Keratinocyte (primary cell): ENCODE measurements at regions not wholly inside any gene's neighbourhood (a gene's known extent, or its start where the extent isn't known, plus 50 kb on each side); places are given as distances from the start of the nearest gene placed in this dataset.

Experiments used
- DNase-seq: peaks from one replicate; pipeline ENCODE4 v3.0.0-alpha.2; 2011; ENCODE audit warnings: low read depth, missing footprints, low spot score
- FAIRE-seq: peaks from 2 replicates; lab custom pipeline; 2011; peaks lifted over from hg19 to GRCh38; lab: Jason Lieb, UNC
- H2AFZ ChIP-seq: 2 replicates; pipeline ENCODE4 v1.6.0; 2012; ENCODE audit warnings: low read length, control low read depth, inconsistent platforms; ENCODE audit not compliant: control insufficient read depth
- H3K27ac ChIP-seq: 2 replicates; pipeline ENCODE4 v1.5.1; 2011; ENCODE audit warnings: low read length; ENCODE audit not compliant: control insufficient read depth, insufficient read depth
- H3K27me3 ChIP-seq: 3 replicates; pipeline ENCODE4 v1.6.0; 2011; ENCODE audit warnings: low read length; ENCODE audit not compliant: control insufficient read depth, insufficient read depth; ENCODE audit errors: extremely low read depth
- H3K36me3 ChIP-seq, 2 experiments: 2 replicates in 1 of 2; 3 replicates in 1 of 2; pipeline ENCODE4 v1.5.1; 2011; ENCODE audit warnings: low read length in 2 of 2, mild to moderate bottlenecking in 1 of 2; ENCODE audit not compliant: control insufficient read depth in 2 of 2, insufficient read depth in 2 of 2; ENCODE audit errors: extremely low read depth in 1 of 2
- H3K4me1 ChIP-seq: 3 replicates; pipeline ENCODE4 v1.5.1; 2011; ENCODE audit warnings: low read length; ENCODE audit not compliant: control insufficient read depth, insufficient read depth; ENCODE audit errors: extremely low read depth
- H3K4me2 ChIP-seq: 3 replicates; pipeline ENCODE4 v1.6.0; 2011; ENCODE audit warnings: low read depth, low read length; ENCODE audit not compliant: control insufficient read depth, insufficient read depth; ENCODE audit errors: extremely low read depth
- H3K4me3 ChIP-seq, 3 experiments: fragments of 200-600 bp in 1 of 3; sonication (generic) in 1 of 3; 2 replicates in 2 of 3; 3 replicates in 1 of 3; pipeline ENCODE4 v1.5.1; 2011 to 2016; ENCODE audit warnings: low read length in 3 of 3, mild to moderate bottlenecking in 3 of 3, control low read depth in 2 of 3, inconsistent platforms in 1 of 3, low read depth in 1 of 3, mixed read lengths in 1 of 3, mixed run types in 1 of 3, moderate library complexity in 1 of 3; ENCODE audit not compliant: control insufficient read depth in 2 of 3, insufficient read depth in 2 of 3; ENCODE audit errors: extremely low read depth in 1 of 3
- H3K79me2 ChIP-seq: 2 replicates; pipeline ENCODE4 v1.6.0; 2012; ENCODE audit warnings: low read length; ENCODE audit not compliant: control insufficient read depth, insufficient read depth
- H3K9ac ChIP-seq: 3 replicates; pipeline ENCODE4 v1.6.0; 2011; ENCODE audit warnings: low read length; ENCODE audit not compliant: control insufficient read depth, insufficient read depth; ENCODE audit errors: extremely low read depth
- H3K9me1 ChIP-seq: 3 replicates; pipeline ENCODE4 v1.6.0; 2011; ENCODE audit warnings: low read length; ENCODE audit not compliant: control insufficient read depth, insufficient read depth; ENCODE audit errors: extremely low read depth
- H3K9me3 ChIP-seq: 2 replicates; pipeline ENCODE4 v1.5.1; 2012; ENCODE audit warnings: low read depth, low read length; ENCODE audit not compliant: control insufficient read depth
- H4K20me1 ChIP-seq: 3 replicates; pipeline ENCODE4 v1.6.0; 2011; ENCODE audit warnings: low read length; ENCODE audit not compliant: control insufficient read depth, insufficient read depth; ENCODE audit errors: extremely low read depth
- EZH2 ChIP-seq: IDR thresholded peaks from one replicate; pipeline ENCODE4 v1.6.1; 2012; ENCODE audit warnings: inconsistent platforms, mild to moderate bottlenecking, low read length, moderate library complexity
- dilution Hi-C: fragments of 300-500 bp; cut with MboI; formaldehyde crosslinking; loops from one replicate; pipeline ENCODE4 v1.7.0; 2020; ENCODE audit warnings: low sequenced_read_pairs; ENCODE audit not compliant: extremely low pct_ligation_motif_present
- TF ChIP-seq, protein P1 (sequence below), 3 experiments: IDR thresholded peaks in 1 of 3; conservative IDR thresholded peaks in 1 of 3; optimal IDR thresholded peaks in 1 of 3; 2 replicates in 2 of 3; 3 replicates in 1 of 3; pipeline versions ENCODE3 to v1.5.1; 2011; ENCODE audit warnings: low read length in 3 of 3, mild to moderate bottlenecking in 3 of 3, moderate library complexity in 2 of 3, control low read depth in 1 of 3, inconsistent platforms in 1 of 3; ENCODE audit not compliant: insufficient read depth in 2 of 3; ENCODE audit errors: extremely low read depth in 1 of 3

DNA sequence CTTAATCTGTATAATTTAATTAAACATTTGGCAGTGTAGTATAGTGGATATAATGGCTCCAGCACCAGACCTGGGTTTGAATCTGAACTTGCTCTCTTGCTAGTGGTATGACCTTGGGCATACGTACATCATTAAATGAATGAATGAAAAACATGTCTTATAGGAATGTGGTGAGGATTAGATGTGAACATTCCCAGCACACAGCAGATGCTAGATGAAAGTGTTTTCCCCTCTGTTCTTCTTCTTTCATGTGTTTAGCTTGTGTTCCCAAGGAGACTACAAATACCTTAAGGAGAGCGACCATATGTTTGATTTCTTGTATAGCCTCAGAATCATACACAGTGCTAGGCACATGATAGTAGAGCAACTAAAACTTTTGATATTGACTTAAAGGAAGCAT lies 56.5 kb downstream of the CT47B1 start:
- no peak for FAIRE-seq
- no peaks in the 10 kb centered on the region for H3K27me3 ChIP-seq

DNA sequence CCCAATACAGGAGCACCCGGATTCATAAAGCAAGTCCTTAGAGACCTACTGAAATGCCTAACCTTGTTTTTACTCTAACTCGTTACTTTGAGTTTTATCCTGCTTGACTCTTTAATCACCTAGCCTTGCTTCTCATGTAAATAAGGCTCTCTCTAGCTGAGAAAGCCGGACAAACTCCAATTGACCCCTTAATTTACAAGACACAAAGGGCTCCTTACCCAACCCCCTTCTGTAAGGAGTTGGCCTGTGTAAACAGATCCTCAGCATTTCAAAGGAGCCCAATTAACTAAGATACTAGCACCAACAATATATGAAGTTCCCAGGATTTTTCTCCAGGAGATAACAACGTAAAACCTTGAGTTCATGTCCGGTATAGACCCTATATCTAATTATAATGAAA lies 61.7 kb downstream of the CT47B1 start:
- no peaks in the 10 kb centered on the region for H4K20me1 ChIP-seq
- FAIRE-seq = no peak
- no peaks in the 10 kb centered on the region for H3K9me3 ChIP-seq
- no peaks in the 10 kb centered on the region for H3K4me1 ChIP-seq
- TF ChIP-seq, protein P1, sequence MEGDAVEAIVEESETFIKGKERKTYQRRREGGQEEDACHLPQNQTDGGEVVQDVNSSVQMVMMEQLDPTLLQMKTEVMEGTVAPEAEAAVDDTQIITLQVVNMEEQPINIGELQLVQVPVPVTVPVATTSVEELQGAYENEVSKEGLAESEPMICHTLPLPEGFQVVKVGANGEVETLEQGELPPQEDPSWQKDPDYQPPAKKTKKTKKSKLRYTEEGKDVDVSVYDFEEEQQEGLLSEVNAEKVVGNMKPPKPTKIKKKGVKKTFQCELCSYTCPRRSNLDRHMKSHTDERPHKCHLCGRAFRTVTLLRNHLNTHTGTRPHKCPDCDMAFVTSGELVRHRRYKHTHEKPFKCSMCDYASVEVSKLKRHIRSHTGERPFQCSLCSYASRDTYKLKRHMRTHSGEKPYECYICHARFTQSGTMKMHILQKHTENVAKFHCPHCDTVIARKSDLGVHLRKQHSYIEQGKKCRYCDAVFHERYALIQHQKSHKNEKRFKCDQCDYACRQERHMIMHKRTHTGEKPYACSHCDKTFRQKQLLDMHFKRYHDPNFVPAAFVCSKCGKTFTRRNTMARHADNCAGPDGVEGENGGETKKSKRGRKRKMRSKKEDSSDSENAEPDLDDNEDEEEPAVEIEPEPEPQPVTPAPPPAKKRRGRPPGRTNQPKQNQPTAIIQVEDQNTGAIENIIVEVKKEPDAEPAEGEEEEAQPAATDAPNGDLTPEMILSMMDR (optimal IDR thresholded peaks at IDR 0.05 in 1 of 3, IDR thresholded peaks at IDR 0.05 in 1 of 3, conservative IDR thresholded peaks at IDR 0.05 in 1 of 3; ENCODE audit: extremely low read depth in 1 of 3, insufficient read depth in 2 of 3, low read length in 3 of 3) = no peak
- TF ChIP-seq EZH2 = no peak
- H3K9me1 ChIP-seq = no peaks in the 10 kb centered on the region
- no peak overlapping the region for H3K4me3 ChIP-seq
- dilution Hi-C loops = no loop called here
- no peaks in the 10 kb centered on the region for H3K27me3 ChIP-seq
- H3K36me3 ChIP-seq = no peaks in the 10 kb centered on the region
- no peak overlapping the region for H3K9ac ChIP-seq
- H3K79me2 ChIP-seq = no peaks in the 10 kb centered on the region
- H2AFZ ChIP-seq = no peak overlapping the region
- H3K4me2 ChIP-seq = no peak overlapping the region
- no peak for DNase-seq
- H3K27ac ChIP-seq = no peak overlapping the region

More for the DNA sequence above, 56.5 kb downstream of the CT47B1 start:
- H3K79me2 ChIP-seq = no peaks in the 10 kb centered on the region
- H3K4me2 ChIP-seq = no peak overlapping the region
- H4K20me1 ChIP-seq = no peaks in the 10 kb centered on the region
- H3K27ac ChIP-seq = no peak overlapping the region
- dilution Hi-C loops = no loop called here
- H2AFZ ChIP-seq = no peak overlapping the region
- TF ChIP-seq, protein P1 (optimal IDR thresholded peaks at IDR 0.05 in 1 of 3, IDR thresholded peaks at IDR 0.05 in 1 of 3, conservative IDR thresholded peaks at IDR 0.05 in 1 of 3; ENCODE audit: extremely low read depth in 1 of 3, insufficient read depth in 2 of 3, low read length in 3 of 3) = no peak
- no peak for TF ChIP-seq EZH2
- no peak overlapping the region for H3K4me3 ChIP-seq
- no peaks in the 10 kb centered on the region for H3K9me3 ChIP-seq
- DNase-seq = no peak
- H3K9ac ChIP-seq = no peak overlapping the region
- no peaks in the 10 kb centered on the region for H3K4me1 ChIP-seq
- no peaks in the 10 kb centered on the region for H3K36me3 ChIP-seq
- H3K9me1 ChIP-seq = no peaks in the 10 kb centered on the region
